Astrocyte of the spinal cord (primary cell): ENCODE measurements at regions not wholly inside any gene's neighbourhood (a gene's known extent, or its start where the extent isn't known, plus 50 kb on each side); places are given as distances from the start of the nearest gene placed in this dataset.

ENCODE experiments used
- DNase-seq: peaks from one replicate; pipeline ENCODE4 v3.0.0; 2011; ENCODE audit warnings: low read depth, low spot score
- H3K4me3 ChIP-seq: 2 replicates; pipeline ENCODE4 v1.5.1; 2011; ENCODE audit warnings: low read depth, mild to moderate bottlenecking, low read length, moderate library complexity
- CTCF ChIP-seq: IDR thresholded peaks from 2 replicates; pipeline ENCODE4 v1.5.1; 2012; ENCODE audit warnings: low read depth, mild to moderate bottlenecking, low read length, inconsistent platforms
- in situ Hi-C: cut with HindIII; loops from 2 replicates; pipeline ENCODE4 v1.10.0; 2017; ENCODE audit warnings: low sequenced_read_pairs

GRCh38 chr1:80424249-80424648 is 1376.5 kb upstream of the ADGRL2 start:
- in situ Hi-C loops, result no loop called here
- no peak for DNase-seq
- no peak overlapping the region for H3K4me3 ChIP-seq
- TF ChIP-seq CTCF, result no peak

- no peak for TF ChIP-seq CTCF
- in situ Hi-C loops, result no loop called here
- no peak for DNase-seq
- H3K4me3 ChIP-seq, result no peak overlapping the region
Observed at GRCh38 chr1:80418134-80418533, 1382.6 kb upstream of the ADGRL2 start.

- H3K4me3 ChIP-seq, result no peak overlapping the region
- in situ Hi-C loops, result no loop called here
- no peak for TF ChIP-seq CTCF
- peak; percentile 45 for DNase-seq
Observed at GRCh38 chr1:80417671-80418070, 1383.1 kb upstream of the ADGRL2 start.

- no peak overlapping the region for H3K4me3 ChIP-seq
- no peak for TF ChIP-seq CTCF
- in situ Hi-C loops, result no loop called here
- no peak for DNase-seq
Observed at GRCh38 chr1:80413969-80414368, 1386.8 kb upstream of the ADGRL2 start.

- no peak for DNase-seq
- TF ChIP-seq CTCF, result no peak
- H3K4me3 ChIP-seq, result no peak overlapping the region
- in situ Hi-C loops, result no loop called here
Observed at GRCh38 chr1:80410233-80410632, 1390.5 kb upstream of the ADGRL2 start.

- no peak overlapping the region for H3K4me3 ChIP-seq
- in situ Hi-C loops, result no loop called here
- TF ChIP-seq CTCF, result no peak
- DNase-seq, result no peak
Observed at GRCh38 chr1:80403471-80403893, 1397.0 kb upstream of the ADGRL4 start.

- in situ Hi-C loops, result no loop called here
- no peak for TF ChIP-seq CTCF
- H3K4me3 ChIP-seq, result no peak overlapping the region
- no peak for DNase-seq
Observed at GRCh38 chr1:80402625-80403024, 1396.1 kb upstream of the ADGRL4 start.
